GM21737 (cell line): ENCODE measurements at regions not wholly inside any gene's neighbourhood (a gene's known extent, or its start where the extent isn't known, plus 50 kb on each side); places are given as distances from the start of the nearest gene placed in this dataset.

Source experiments
- ATAC-seq: cut with Tn5 transposase; IDR thresholded peaks from one replicate; pipeline ENCODE4 v1.9.1; 2021; ENCODE audit warnings: mild to moderate bottlenecking, moderate library complexity; ENCODE audit not compliant: unreplicated experiment

- ATAC-seq, result no peak
Measured at GRCh38 chr20:50369225-50370035, 140.8 kb upstream of the PTPN1 start.

GRCh38 chr20:50370036-50370566, 140.1 kb upstream of the PTPN1 start:
- no peak for ATAC-seq

- no peak for ATAC-seq
Measured at GRCh38 chr20:50371878-50372769, 138.1 kb upstream of the PTPN1 start.

GRCh38 chr20:50372770-50373088, 137.5 kb upstream of the PTPN1 start:
- no peak for ATAC-seq

GRCh38 chr20:50373674-50374286, 136.4 kb upstream of the PTPN1 start:
- no peak for ATAC-seq

GRCh38 chr20:50374541-50375078, 135.6 kb upstream of the PTPN1 start:
- ATAC-seq, result no peak

DNA sequence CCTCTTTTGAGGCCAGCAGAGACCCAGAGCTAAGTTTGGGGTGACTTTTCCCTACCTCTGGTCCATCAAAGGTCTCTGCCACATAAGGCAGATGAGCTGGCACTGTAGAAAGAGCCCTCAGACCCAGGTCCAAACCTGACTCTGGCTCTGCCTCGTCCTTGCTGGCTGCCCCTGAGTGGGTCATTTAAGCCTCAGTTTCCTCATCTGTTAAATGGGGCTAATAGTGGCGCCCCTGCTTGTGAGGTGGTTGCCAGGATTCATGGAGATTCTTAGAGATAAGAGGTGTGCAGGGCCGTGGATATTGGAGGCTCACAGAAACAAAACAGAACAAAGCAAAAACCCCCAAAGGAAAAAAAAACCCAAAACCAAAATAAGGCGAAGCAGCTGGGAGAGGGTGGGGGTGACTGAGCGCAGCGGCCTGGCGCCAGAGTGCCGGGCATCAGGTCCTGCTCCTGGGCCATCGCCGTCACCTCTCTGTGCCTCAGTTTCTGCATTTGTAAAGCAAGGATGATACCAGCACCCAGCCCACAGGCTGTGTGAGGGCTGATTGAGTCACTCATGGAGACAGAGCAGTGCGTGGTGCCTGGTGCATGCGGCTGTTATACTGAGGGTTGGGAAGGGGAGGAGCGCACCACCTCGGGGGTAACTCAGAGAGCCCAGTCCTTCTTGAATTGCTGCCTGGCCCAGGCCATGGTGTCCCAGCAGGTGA, 133.8 kb upstream of the PTPN1 start:
- no peak for ATAC-seq

DNA sequence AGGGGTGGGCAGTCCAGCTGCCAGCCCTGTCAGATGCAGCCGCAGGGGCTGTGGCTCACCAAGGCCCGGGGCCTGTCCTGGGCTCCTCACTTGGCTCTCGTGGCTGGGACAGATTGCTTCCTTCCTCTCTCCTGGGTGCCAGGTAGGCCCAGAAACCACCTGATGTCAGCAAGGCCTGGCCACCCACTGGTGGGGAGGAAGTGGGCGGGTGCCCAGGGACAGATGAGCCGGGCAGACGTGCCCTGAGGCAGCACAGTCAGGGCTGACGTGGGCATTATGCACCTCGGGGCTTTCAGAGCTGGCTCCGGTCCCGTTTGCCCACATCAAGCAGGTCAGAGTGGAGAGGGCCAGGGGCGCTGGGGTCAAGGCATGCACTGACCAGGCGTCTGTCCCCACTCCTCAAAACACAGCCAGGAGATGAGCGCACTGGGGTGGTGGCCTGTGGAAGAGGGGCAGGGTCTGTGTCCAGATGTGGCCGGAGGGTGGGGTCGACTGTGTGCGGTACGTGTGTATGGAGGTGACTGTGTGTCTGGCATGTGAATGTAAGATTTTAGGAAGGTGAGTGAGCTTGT, 133.2 kb upstream of the PTPN1 start:
- ATAC-seq, result no peak

DNA sequence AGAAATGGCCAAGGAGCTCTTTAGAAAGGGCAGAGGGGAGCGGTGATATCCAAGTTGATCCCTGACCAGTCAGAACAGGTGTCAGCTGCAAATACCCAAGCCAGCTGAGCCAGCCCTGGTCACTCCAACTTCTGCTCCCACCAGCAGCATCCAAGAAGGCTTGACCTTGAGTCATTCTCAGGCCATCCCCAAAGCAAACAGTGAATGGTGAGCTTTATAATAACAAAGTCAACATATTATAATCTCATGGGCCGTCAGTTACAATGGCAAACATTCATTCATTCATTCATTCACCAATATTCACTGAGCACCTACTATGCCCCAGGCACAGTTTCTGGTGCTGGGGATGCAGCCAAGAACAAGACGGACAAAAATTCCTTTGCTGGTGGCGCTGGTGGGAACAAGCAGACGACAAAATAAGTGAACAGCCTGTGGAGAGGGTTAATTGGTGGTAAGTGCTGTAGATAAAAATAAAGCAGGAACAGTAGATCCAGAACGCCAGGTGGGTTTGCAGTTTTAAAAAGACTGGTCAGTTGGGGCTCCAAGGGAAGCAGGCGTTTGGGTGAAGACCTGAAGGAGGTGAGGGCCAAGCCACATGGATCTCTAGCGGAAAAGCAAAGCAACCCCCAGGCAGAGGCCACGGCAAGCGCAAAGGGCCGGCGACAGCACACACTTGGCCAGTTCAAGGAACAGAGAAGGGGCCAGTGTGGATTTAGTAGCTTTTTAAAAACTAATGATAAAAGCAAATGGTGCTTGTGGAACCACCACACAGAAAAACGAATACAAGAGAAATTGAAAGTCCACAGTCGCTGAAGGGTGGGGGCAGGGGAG, 131.8 kb upstream of the PTPN1 start:
- no peak for ATAC-seq

- no peak for ATAC-seq
Measured at GRCh38 chr20:50379049-50379990, 130.9 kb upstream of the PTPN1 start.

- ATAC-seq, result no peak
Measured at GRCh38 chr20:50379991-50380696, 130.0 kb upstream of the PTPN1 start.

- no peak for ATAC-seq
Measured at GRCh38 chr20:50380697-50381040, 129.5 kb upstream of the PTPN1 start.

- ATAC-seq, result no peak
Measured at GRCh38 chr20:50381075-50381732, 129.0 kb upstream of the PTPN1 start.

GRCh38 chr20:50381771-50382593, 128.2 kb upstream of the PTPN1 start:
- ATAC-seq, result no peak

- no peak for ATAC-seq
Measured at GRCh38 chr20:50385733-50386640, 124.2 kb upstream of the PTPN1 start.
